ENCODE measurements at regions not wholly inside any gene's neighbourhood (a gene's known extent, or its start where the extent isn't known, plus 50 kb on each side); places are given as distances from the start of the nearest gene placed in this dataset.

GRCh38 chr6:43867246-43867645 is 97.2 kb downstream of the VEGFA start:
- TF ChIP-seq CTCF (IDR thresholded peaks at IDR 0.05) (no peak), EZH2 (IDR thresholded peaks at IDR 0.05; ENCODE audit: borderline replicate concordance, insufficient read depth, low read depth, low read length, poor library complexity, severe bottlenecking) (no peak)

All from B cell (primary cell).